Osteoblast (primary cell): ENCODE measurements at regions not wholly inside any gene's neighbourhood (a gene's known extent, or its start where the extent isn't known, plus 50 kb on each side); places are given as distances from the start of the nearest gene placed in this dataset.

Experiments used
- DNase-seq: peaks from one replicate; pipeline ENCODE4 v3.0.0; 2011; ENCODE audit warnings: low spot score, mixed read lengths; ENCODE audit not compliant: insufficient read length; ENCODE audit errors: missing footprints
- H2AFZ ChIP-seq: 2 replicates; pipeline ENCODE4 v1.6.0; 2011; ENCODE audit warnings: mild to moderate bottlenecking, low read length
- H3K27ac ChIP-seq: 2 replicates; pipeline ENCODE4 v1.5.1; 2011; ENCODE audit warnings: mild to moderate bottlenecking, low read depth, low read length, moderate library complexity
- H3K27me3 ChIP-seq: 2 replicates; pipeline ENCODE4 v1.6.0; 2012; ENCODE audit warnings: mild to moderate bottlenecking, control low read depth, inconsistent platforms, low read length, moderate library complexity; ENCODE audit not compliant: insufficient read depth
- H3K36me3 ChIP-seq: 2 replicates; pipeline ENCODE4 v1.5.1; 2011; ENCODE audit warnings: mild to moderate bottlenecking, low read length, control low read depth, moderate library complexity; ENCODE audit not compliant: insufficient read depth
- H3K4me1 ChIP-seq: 2 replicates; pipeline ENCODE4 v1.5.1; 2011; ENCODE audit warnings: mild to moderate bottlenecking, low read length, control low read depth, moderate library complexity; ENCODE audit not compliant: insufficient read depth
- H3K4me2 ChIP-seq: 2 replicates; pipeline ENCODE4 v1.6.0; 2011; ENCODE audit warnings: mild to moderate bottlenecking, low read length; ENCODE audit not compliant: insufficient read depth
- H3K4me3 ChIP-seq: fragments of 200-600 bp; sonication (generic); 3 replicates; pipeline ENCODE4 v1.5.1; 2012; ENCODE audit warnings: mild to moderate bottlenecking, low read length, inconsistent platforms; ENCODE audit not compliant: insufficient read depth
- H3K79me2 ChIP-seq: 2 replicates; pipeline ENCODE4 v1.6.0; 2012; ENCODE audit warnings: mild to moderate bottlenecking, low read length, control low read depth, inconsistent platforms; ENCODE audit not compliant: insufficient read depth
- H3K9me3 ChIP-seq: 2 replicates; pipeline ENCODE4 v1.5.1; 2011; ENCODE audit warnings: low read depth, low read length, control low read depth
- H4K20me1 ChIP-seq: 2 replicates; pipeline ENCODE4 v1.6.0; 2012; ENCODE audit warnings: mild to moderate bottlenecking, low read length, control low read depth; ENCODE audit not compliant: insufficient read depth
- CTCF ChIP-seq: IDR thresholded peaks from 2 replicates; pipeline ENCODE4 v1.5.1; 2011; ENCODE audit warnings: mild to moderate bottlenecking, low read depth, low read length, moderate library complexity; ENCODE audit errors: extremely low read depth

GRCh38 chr12:67471810-67472209, 176.7 kb upstream of the DYRK2 start:
- no peak overlapping the region for H3K4me3 ChIP-seq
- H3K27me3 ChIP-seq, result no peaks in the 10 kb centered on the region
- no peaks in the 10 kb centered on the region for H3K9me3 ChIP-seq
- H3K4me1 ChIP-seq, result no peaks in the 10 kb centered on the region
- H3K4me2 ChIP-seq, result no peak overlapping the region
- H3K27ac ChIP-seq, result no peak overlapping the region
- no peaks in the 10 kb centered on the region for H3K36me3 ChIP-seq
- no peak overlapping the region for H2AFZ ChIP-seq
- H4K20me1 ChIP-seq, result no peaks in the 10 kb centered on the region
- no peak for TF ChIP-seq CTCF
- H3K79me2 ChIP-seq, result no peaks in the 10 kb centered on the region
- DNase-seq, result no peak

GRCh38 chr12:67472539-67472938, 176.0 kb upstream of the DYRK2 start:
- no peak overlapping the region for H3K4me2 ChIP-seq
- no peaks in the 10 kb centered on the region for H3K27me3 ChIP-seq
- no peaks in the 10 kb centered on the region for H3K36me3 ChIP-seq
- no peaks in the 10 kb centered on the region for H3K4me1 ChIP-seq
- H3K4me3 ChIP-seq, result no peak overlapping the region
- H3K79me2 ChIP-seq, result no peaks in the 10 kb centered on the region
- H4K20me1 ChIP-seq, result no peaks in the 10 kb centered on the region
- TF ChIP-seq CTCF, result no peak
- no peak overlapping the region for H2AFZ ChIP-seq
- no peaks in the 10 kb centered on the region for H3K9me3 ChIP-seq
- DNase-seq, result no peak
- no peak overlapping the region for H3K27ac ChIP-seq

- Histone ChIP-seq H3K36me3 (no peaks in the 10 kb centered on the region), H3K4me1 (no peaks in the 10 kb centered on the region), H3K4me2 (no peak overlapping the region), H3K79me2 (no peaks in the 10 kb centered on the region), H2AFZ (no peak overlapping the region), H3K4me3 (no peak overlapping the region), H3K27me3 (no peaks in the 10 kb centered on the region), H3K27ac (no peak overlapping the region), H3K9me3 (no peaks in the 10 kb centered on the region), H4K20me1 (no peaks in the 10 kb centered on the region)
- DNase-seq, result no peak
- no peak for TF ChIP-seq CTCF
These were observed 173.5 kb upstream of the DYRK2 start for GRCh38 chr12:67474934-67475620.

- no peaks in the 10 kb centered on the region for H3K79me2 ChIP-seq
- no peak for DNase-seq
These were observed 172.8 kb upstream of the DYRK2 start for GRCh38 chr12:67475725-67476124.

More at GRCh38 chr12:67475725-67476124, 172.8 kb upstream of the DYRK2 start:
- no peaks in the 10 kb centered on the region for H4K20me1 ChIP-seq
- no peak overlapping the region for H3K27ac ChIP-seq
- H3K36me3 ChIP-seq, result no peaks in the 10 kb centered on the region
- H3K4me2 ChIP-seq, result no peak overlapping the region
- TF ChIP-seq CTCF, result no peak
- no peak overlapping the region for H2AFZ ChIP-seq
- no peaks in the 10 kb centered on the region for H3K27me3 ChIP-seq
- no peaks in the 10 kb centered on the region for H3K4me1 ChIP-seq
- no peak overlapping the region for H3K4me3 ChIP-seq
- H3K9me3 ChIP-seq, result no peaks in the 10 kb centered on the region
